Stimulated activated naive CD8-positive, alpha-beta T cell treated with anti-CD3 and anti-CD28 coated beads, Interleukin-15, amount 100 ng/mL, for 72 hours (primary cell): ENCODE measurements at regions not wholly inside any gene's neighbourhood (a gene's known extent, or its start where the extent isn't known, plus 50 kb on each side); places are given as distances from the start of the nearest gene placed in this dataset.

Source experiments
- ATAC-seq: fragments of 150-1000 bp; cut with Tn5 transposase; 2 replicates; pipeline ENCODE4 v1.10.0; 2021; ENCODE audit warnings: mild to moderate bottlenecking, moderate library complexity
- DNase-seq, 2 donors: peaks; one replicate each; pipeline ENCODE4 v3.0.0; 2021 to 2022
- H3K27ac Mint-ChIP-seq, 2 donors: one replicate each; pipeline ENCODE4 v1.8.0; 2022; ENCODE audit warnings: mild to moderate bottlenecking in 2 of 2, mixed read lengths in 2 of 2, moderate library complexity in 2 of 2
- H3K27me3 Mint-ChIP-seq: one replicate; pipeline ENCODE4 v1.8.0; 2022; ENCODE audit warnings: mixed read lengths
- H3K4me1 Mint-ChIP-seq: one replicate; pipeline ENCODE4 v1.8.0; 2022; ENCODE audit warnings: mild to moderate bottlenecking, mixed read lengths
- H3K4me3 Mint-ChIP-seq, 2 donors: one replicate each; pipeline ENCODE4 v1.8.0; 2022; ENCODE audit warnings: mild to moderate bottlenecking in 2 of 2, mixed read lengths in 2 of 2, moderate library complexity in 1 of 2
- H3K9me3 Mint-ChIP-seq, 2 donors: one replicate each; pipeline ENCODE4 v1.8.0; 2022; ENCODE audit warnings: mixed read lengths in 2 of 2

- Mint-ChIP-seq H3K4me1 (no peaks in the 10 kb centered on the region), H3K27ac (peak overlapping the region in 1 of 2 donors; percentile 51), H3K27me3 (peaks cover 5% of the 10 kb centered on the region), H3K9me3 (no peaks in the 10 kb centered on the region), H3K4me3 (no peak overlapping the region)
- ATAC-seq (no peak), DNase-seq (no peak)
Measured at GRCh38 chr2:75788154-75788553, 77.4 kb upstream of the GCFC2 start.

GRCh38 chr2:75787532-75788132 is 76.9 kb upstream of the GCFC2 start:
- H3K4me1 Mint-ChIP-seq, result no peaks in the 10 kb centered on the region
- no peaks in the 10 kb centered on the region for H3K9me3 Mint-ChIP-seq
- no peak for ATAC-seq
- no peak for DNase-seq
- peak overlapping the region in 1 of 2 donors; percentile 51 for H3K27ac Mint-ChIP-seq
- no peak overlapping the region for H3K4me3 Mint-ChIP-seq
- peaks cover 5% of the 10 kb centered on the region for H3K27me3 Mint-ChIP-seq

GRCh38 chr2:75775311-75775823 is 64.7 kb upstream of the GCFC2 start:
- Mint-ChIP-seq H3K4me1 (no peaks in the 10 kb centered on the region), H3K27ac (no peak overlapping the region), H3K9me3 (no peaks in the 10 kb centered on the region), H3K27me3 (peaks cover 25% of the 10 kb centered on the region), H3K4me3 (no peak overlapping the region)
- ATAC-seq, result no peak
- no peak for DNase-seq

- Mint-ChIP-seq H3K4me1 (no peaks in the 10 kb centered on the region), H3K4me3 (no peak overlapping the region), H3K27me3 (peaks cover 38% of the 10 kb centered on the region), H3K27ac (no peak overlapping the region), H3K9me3 (no peaks in the 10 kb centered on the region)
- DNase-seq, result no peak
- ATAC-seq, result no peak
Measured at GRCh38 chr2:75772908-75773630, 62.4 kb upstream of the GCFC2 start.

- no peak overlapping the region for H3K27ac Mint-ChIP-seq
- H3K4me1 Mint-ChIP-seq, result no peaks in the 10 kb centered on the region
- H3K4me3 Mint-ChIP-seq, result no peak overlapping the region
- ATAC-seq, result no peak
- no peaks in the 10 kb centered on the region for H3K9me3 Mint-ChIP-seq
- no peak for DNase-seq
- H3K27me3 Mint-ChIP-seq, result peaks cover 31% of the 10 kb centered on the region
Measured at GRCh38 chr2:75765798-75766197, 55.1 kb upstream of the GCFC2 start.

- Mint-ChIP-seq H3K27ac (no peak overlapping the region), H3K9me3 (no peaks in the 10 kb centered on the region), H3K4me3 (no peak overlapping the region)
Measured at GRCh38 chr2:75764611-75765010, 53.9 kb upstream of the GCFC2 start.

More at GRCh38 chr2:75764611-75765010, 53.9 kb upstream of the GCFC2 start:
- Mint-ChIP-seq H3K4me1 (no peaks in the 10 kb centered on the region), H3K27me3 (peaks cover 31% of the 10 kb centered on the region)
- no peak for ATAC-seq
- no peak for DNase-seq
